ENCODE measurements at regions not wholly inside any gene's neighbourhood (a gene's known extent, or its start where the extent isn't known, plus 50 kb on each side); places are given as distances from the start of the nearest gene placed in this dataset.

GRCh38 chr10:78596556-78596955, 472.2 kb upstream of the ZMIZ1 start:
- TF ChIP-seq CTCF (IDR thresholded peaks at IDR 0.05) (no peak), POLR2A (IDR thresholded peaks at IDR 0.05) (no peak)
